Ishikawa (cell line): ENCODE measurements at regions not wholly inside any gene's neighbourhood (a gene's known extent, or its start where the extent isn't known, plus 50 kb on each side); places are given as distances from the start of the nearest gene placed in this dataset.

Experiments used
- CEBPB ChIP-seq: IDR thresholded peaks from 2 replicates; pipeline ENCODE4 v1.6.1; 2012
- CREB1 ChIP-seq: IDR thresholded peaks from 2 replicates; pipeline ENCODE4 v1.6.1; 2012; ENCODE audit warnings: low read depth
- EGR1 ChIP-seq: IDR thresholded peaks from 2 replicates; pipeline ENCODE4 v1.6.1; 2012
- EP300 ChIP-seq: IDR thresholded peaks from 2 replicates; pipeline ENCODE4 v1.6.1; 2012; ENCODE audit warnings: borderline replicate concordance
- FOXM1 ChIP-seq: IDR thresholded peaks from 2 replicates; pipeline ENCODE4 v1.6.1; 2012; ENCODE audit warnings: low read depth, borderline replicate concordance
- NFIC ChIP-seq: IDR thresholded peaks from 2 replicates; pipeline ENCODE4 v1.6.1; 2012
- RAD21 ChIP-seq: IDR thresholded peaks from 2 replicates; pipeline ENCODE4 v1.6.1; 2012; ENCODE audit warnings: low read depth
- TAF1 ChIP-seq: IDR thresholded peaks from 2 replicates; pipeline ENCODE4 v1.6.1; 2012; ENCODE audit warnings: low read depth, mild to moderate bottlenecking
- TCF12 ChIP-seq: IDR thresholded peaks from 2 replicates; pipeline ENCODE4 v1.6.1; 2012; ENCODE audit warnings: low read depth
- TEAD4 ChIP-seq: IDR thresholded peaks from 2 replicates; pipeline ENCODE4 v1.6.1; 2012
- YY1 ChIP-seq: IDR thresholded peaks from 2 replicates; pipeline ENCODE4 v1.6.1; 2012; ENCODE audit warnings: low read depth
- ZBTB7A ChIP-seq: IDR thresholded peaks from 2 replicates; pipeline ENCODE4 v1.6.1; 2012; ENCODE audit warnings: low read depth
- TF ChIP-seq, protein P1 (sequence below): IDR thresholded peaks from 2 replicates; pipeline ENCODE4 v1.6.1; 2012
- TF ChIP-seq, protein P2 (sequence below): IDR thresholded peaks from 2 replicates; pipeline ENCODE4 v1.6.1; 2012
- TF ChIP-seq, protein P3 (sequence below): IDR thresholded peaks from 2 replicates; pipeline ENCODE4 v1.6.1; 2012; ENCODE audit warnings: low read depth, mild to moderate bottlenecking

DNA sequence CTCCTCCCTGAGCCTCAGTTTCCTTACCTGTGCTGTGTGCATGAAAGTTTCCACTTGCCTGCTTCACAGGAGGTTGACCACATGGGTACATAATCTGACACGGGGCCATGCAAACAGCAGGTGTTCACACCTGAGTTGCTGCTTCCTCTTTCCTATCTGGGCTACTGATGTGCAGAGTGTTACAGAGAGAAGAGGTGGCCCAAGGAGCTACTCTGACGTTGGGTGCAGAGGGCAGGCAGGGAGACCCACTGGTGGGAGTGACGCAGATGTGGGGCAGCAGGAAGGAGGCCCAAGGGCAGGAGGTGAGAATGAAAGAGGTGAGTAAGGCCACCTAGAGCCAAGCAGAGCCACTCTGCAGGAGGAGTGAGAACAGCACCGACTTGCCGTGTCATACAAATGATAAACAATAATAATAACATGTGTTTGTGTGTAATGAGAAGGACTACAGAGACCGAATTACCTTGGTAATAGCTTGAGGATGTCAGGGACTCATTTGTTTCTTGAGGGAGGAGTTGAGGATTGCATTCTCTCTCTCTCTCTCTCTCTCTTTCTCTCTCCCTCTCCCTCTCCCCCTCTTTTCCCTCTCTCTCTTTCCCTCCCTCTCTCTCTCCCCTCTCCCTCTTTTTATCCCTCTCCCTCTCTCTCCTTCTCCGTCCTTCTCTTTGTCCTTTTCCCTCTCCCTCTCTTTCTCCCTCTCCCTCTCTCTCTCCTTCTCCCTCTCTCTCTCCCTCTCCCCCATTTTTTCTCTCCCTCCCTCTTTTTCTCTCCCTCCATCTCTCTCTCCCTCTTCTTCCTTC lies 87.4 kb upstream of the IGSF21 start:
- TF ChIP-seq CREB1 = no peak
- TF ChIP-seq TEAD4 = no peak
- TF ChIP-seq, protein P1, sequence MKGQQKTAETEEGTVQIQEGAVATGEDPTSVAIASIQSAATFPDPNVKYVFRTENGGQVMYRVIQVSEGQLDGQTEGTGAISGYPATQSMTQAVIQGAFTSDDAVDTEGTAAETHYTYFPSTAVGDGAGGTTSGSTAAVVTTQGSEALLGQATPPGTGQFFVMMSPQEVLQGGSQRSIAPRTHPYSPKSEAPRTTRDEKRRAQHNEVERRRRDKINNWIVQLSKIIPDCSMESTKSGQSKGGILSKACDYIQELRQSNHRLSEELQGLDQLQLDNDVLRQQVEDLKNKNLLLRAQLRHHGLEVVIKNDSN = no peak
- TF ChIP-seq, protein P2, sequence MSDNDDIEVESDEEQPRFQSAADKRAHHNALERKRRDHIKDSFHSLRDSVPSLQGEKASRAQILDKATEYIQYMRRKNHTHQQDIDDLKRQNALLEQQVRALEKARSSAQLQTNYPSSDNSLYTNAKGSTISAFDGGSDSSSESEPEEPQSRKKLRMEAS = no peak
- TF ChIP-seq EP300 = no peak
- TF ChIP-seq FOXM1 = no peak
- no peak for TF ChIP-seq TCF12
- no peak for TF ChIP-seq YY1

DNA sequence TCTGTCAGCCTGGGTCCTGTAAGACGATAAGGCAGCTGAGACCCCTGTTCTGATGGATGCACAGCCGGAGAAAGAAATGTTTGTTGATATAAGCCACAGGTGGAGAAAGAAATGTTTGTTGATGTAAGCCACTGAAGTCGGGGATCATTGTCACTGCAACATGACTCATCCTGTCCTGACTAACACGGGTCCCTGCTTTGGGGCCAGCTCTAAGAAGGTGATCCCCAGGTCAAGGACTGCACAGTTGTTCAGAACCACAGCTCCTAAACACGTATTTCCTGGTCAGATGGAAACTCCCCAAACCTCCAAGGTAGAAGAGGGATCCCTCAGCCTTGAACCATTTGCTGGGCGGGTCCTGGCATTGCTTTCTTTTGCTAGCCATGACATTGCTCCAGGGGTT lies 86.4 kb upstream of the IGSF21 start:
- TF ChIP-seq CREB1 = no peak
- TF ChIP-seq NFIC = no peak
- TF ChIP-seq, protein P2 = no peak
- TF ChIP-seq TCF12 = no peak
- TF ChIP-seq, protein P1 = no peak
- no peak for TF ChIP-seq EGR1
- TF ChIP-seq TEAD4 = no peak
- no peak for TF ChIP-seq TAF1
- TF ChIP-seq YY1 = no peak
- TF ChIP-seq, protein P3, sequence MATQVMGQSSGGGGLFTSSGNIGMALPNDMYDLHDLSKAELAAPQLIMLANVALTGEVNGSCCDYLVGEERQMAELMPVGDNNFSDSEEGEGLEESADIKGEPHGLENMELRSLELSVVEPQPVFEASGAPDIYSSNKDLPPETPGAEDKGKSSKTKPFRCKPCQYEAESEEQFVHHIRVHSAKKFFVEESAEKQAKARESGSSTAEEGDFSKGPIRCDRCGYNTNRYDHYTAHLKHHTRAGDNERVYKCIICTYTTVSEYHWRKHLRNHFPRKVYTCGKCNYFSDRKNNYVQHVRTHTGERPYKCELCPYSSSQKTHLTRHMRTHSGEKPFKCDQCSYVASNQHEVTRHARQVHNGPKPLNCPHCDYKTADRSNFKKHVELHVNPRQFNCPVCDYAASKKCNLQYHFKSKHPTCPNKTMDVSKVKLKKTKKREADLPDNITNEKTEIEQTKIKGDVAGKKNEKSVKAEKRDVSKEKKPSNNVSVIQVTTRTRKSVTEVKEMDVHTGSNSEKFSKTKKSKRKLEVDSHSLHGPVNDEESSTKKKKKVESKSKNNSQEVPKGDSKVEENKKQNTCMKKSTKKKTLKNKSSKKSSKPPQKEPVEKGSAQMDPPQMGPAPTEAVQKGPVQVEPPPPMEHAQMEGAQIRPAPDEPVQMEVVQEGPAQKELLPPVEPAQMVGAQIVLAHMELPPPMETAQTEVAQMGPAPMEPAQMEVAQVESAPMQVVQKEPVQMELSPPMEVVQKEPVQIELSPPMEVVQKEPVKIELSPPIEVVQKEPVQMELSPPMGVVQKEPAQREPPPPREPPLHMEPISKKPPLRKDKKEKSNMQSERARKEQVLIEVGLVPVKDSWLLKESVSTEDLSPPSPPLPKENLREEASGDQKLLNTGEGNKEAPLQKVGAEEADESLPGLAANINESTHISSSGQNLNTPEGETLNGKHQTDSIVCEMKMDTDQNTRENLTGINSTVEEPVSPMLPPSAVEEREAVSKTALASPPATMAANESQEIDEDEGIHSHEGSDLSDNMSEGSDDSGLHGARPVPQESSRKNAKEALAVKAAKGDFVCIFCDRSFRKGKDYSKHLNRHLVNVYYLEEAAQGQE = no peak
- TF ChIP-seq ZBTB7A = no peak
- no peak for TF ChIP-seq EP300
- no peak for TF ChIP-seq CEBPB

DNA sequence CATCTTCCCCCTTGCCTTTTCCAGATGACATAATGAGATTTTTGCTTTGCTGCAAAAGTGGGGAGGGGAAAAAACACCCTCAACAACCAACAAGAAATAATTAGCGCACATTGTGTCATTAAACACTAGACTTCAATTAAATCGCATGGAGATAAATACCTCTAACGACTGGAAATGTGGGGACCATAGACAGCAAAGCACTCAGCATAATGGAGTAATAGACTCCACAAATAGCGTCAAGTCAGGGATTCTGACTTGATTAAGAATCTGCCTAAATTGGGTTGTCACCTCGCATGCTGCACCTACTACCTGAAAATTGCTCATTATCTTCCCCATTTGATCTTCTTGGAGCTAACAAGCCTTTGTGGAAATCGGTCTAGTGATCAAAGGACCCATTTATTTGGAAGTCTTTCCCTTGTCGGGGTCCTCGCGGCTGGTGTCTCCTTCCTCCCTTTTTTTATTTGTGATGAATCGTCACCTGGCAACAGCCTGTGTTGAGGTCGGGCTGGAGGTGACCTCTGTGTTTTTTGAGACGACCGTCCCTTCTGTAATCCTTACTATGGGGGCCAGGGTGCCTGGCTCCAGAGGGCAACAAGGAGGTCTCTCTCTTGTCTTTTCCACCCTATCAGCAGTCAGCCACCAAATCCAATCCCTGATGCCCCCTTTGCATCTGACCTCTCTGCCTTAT lies 75.3 kb upstream of the IGSF21 start:
- no peak for TF ChIP-seq EGR1
- TF ChIP-seq TEAD4 = no peak
- no peak for TF ChIP-seq CEBPB
- no peak for TF ChIP-seq RAD21
- TF ChIP-seq CREB1 = no peak
- no peak for TF ChIP-seq TAF1
- no peak for TF ChIP-seq YY1
- no peak for TF ChIP-seq NFIC
- TF ChIP-seq ZBTB7A = no peak
- no peak for TF ChIP-seq EP300
- TF ChIP-seq, protein P2 = no peak

DNA sequence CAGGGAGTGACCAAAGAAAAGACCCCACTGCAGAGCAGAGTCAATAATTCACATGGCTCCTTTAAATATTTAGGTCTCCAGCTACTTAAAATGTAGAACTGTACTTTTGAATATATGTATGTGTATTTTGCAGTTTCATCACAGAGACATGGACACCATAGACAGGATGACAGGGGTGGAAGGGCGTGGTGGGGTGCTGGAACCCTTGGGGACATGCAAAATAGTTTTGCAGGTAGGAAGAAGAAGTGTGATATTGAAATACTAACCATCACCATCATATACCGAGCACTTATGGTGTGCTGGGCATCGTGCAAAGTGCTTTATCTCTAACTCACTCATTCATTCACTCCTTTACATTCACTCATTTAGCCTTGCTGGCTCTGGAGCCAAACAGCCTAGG lies 72.5 kb upstream of the IGSF21 start:
- TF ChIP-seq YY1 = no peak
- TF ChIP-seq EGR1 = no peak
- no peak for TF ChIP-seq NFIC
- TF ChIP-seq EP300 = no peak
- no peak for TF ChIP-seq ZBTB7A
- no peak for TF ChIP-seq CREB1
- TF ChIP-seq FOXM1 = no peak

DNA sequence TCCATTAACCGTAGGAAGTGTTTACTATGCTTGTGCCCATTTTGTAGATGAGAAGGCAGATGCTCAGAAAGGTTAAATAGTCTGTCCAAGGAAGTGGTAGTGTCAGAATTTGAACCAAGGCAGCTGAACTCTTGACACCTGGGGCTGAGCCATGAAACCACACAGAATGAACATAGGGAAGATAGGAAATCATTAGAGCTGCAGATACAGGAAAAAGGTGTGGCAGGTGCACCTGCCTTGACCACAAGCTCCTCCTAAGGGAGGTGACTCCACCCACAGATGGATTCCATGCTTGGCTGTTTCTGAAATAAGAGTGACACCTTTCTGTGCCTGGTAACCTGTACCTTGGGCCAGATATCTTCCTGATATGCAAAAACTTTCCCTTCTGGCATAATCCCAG lies 69.9 kb upstream of the IGSF21 start:
- TF ChIP-seq, protein P3 = no peak
- TF ChIP-seq CREB1 = no peak
- TF ChIP-seq YY1 = no peak

DNA sequence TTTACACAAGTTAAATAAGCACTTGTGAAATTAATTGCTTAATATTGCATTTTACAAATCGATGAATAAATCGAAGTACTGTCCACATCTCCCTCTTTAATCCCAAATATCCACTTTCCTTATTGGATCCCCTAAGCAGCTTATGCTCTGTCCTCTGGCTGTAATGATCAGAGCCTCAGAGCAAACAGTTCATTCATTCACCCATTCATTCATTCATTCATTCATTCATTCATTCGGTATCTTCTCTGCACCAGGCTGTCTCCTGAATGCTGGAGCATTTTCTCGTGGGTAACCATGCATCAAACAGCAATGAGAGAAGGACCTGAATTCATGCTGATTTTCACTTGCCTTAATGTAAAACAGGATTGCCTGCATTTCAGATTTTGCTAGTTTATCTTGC lies 69.5 kb upstream of the IGSF21 start:
- TF ChIP-seq ZBTB7A (no peak), CREB1 (no peak), YY1 (no peak), TAF1 (no peak), EGR1 (no peak), TEAD4 (no peak), EP300 (no peak), FOXM1 (no peak), CEBPB (no peak), NFIC (no peak), RAD21 (no peak), TCF12 (no peak)
- TF ChIP-seq, protein P1 = no peak
- TF ChIP-seq, protein P3 = no peak
- TF ChIP-seq, protein P2 = no peak
